ENCODE measurements at regions not wholly inside any gene's neighbourhood (a gene's known extent, or its start where the extent isn't known, plus 50 kb on each side); places are given as distances from the start of the nearest gene placed in this dataset.

DNA sequence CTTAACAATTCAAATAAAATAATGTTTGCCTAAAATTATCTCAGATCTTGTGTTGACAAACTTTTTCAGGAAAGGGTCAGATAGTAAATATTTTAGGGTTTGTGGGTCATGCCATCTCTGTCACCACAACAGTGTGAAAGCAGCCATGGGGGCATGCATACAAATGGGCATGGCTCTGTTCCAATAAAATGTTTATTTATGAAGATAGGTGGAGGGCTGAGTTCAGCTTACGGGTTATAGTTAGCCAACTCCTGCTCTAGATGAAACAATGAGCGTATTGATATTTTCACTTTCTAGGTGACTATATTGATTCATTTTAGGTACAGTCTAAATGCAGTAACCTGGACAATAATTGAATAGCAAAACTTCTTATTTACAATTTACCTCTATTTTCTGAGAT is 533.8 kb upstream of the CLINT1 start:
- DNase-seq, result no peak

DNA sequence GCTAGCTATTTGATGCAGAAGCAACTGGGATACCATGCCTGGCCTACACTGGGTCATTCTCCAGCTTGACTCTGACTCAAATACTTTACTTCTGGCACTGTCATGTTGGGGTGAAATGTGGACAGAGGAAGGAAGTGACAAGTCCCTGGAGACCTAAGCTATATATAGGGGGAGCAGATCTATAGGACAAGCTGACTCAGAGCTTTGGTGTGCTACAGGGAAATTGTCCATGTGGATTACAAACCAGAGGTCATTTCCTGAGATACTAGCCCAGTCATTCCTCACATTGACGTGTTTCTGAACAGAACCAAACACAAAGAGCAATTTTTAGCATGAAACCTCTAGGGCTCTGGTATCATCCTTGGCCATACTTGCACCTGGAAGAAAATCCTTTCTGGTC is 531.6 kb upstream of the CLINT1 start:
- DNase-seq, result no peak

DNA sequence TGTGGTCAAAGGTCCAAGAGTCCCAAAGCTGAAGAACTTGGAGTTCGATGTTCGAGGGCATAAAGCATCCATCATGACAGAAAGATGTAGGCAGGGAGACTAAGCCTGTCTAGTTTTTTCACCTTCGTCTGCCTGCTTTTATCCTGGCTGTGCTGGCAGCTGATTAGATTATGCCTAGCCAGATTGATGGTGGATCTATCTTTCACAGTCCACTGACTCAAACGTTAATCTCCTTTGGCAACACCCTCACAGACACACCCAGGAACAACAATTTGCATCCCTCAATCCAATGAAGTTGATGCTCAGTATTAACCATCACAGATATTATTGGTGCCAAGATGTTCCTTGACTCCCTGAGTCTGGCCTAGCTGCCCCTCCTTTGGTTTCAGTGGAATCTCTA is 530.8 kb upstream of the CLINT1 start:
- no peak for DNase-seq

DNA sequence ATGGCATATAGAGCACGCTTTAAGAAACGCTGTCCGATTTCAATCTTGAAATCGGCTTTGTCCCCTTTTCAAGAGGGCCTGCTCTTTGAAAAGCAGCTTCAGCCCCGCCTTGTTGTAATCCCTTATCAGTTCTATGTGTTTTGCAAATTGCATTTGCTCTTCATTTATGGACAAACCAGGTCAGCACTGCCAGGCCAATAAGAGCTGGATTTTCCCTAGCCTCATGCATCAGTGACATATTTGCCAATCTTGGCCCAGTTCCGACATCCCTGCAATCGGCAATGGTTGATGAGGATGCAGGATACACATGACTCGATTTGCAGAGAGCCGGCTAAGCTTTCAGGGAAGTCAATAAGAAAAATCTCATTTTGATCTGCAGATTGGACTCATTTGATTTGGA is 529.1 kb upstream of the CLINT1 start:
- DNase-seq, result no peak

DNA sequence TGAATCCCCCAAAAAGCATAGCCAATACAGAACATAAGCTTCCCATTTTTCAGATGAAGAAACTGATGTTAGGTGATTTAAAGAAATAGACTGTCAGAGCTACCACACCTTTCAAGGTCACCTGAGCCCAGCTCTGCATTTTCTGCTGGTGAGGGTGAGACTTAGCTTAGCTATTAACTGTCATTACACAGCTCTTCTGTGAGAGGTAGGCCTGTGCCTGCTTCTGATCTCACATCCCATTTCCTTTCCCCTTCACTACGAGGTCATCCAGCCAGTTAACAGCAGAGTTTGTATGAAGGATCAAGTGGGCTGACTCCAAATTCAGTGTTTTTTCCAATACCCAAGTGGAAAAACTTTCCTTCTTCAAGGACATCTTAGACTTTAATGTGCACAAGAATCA is 528.6 kb upstream of the CLINT1 start:
- no peak for DNase-seq

DNA sequence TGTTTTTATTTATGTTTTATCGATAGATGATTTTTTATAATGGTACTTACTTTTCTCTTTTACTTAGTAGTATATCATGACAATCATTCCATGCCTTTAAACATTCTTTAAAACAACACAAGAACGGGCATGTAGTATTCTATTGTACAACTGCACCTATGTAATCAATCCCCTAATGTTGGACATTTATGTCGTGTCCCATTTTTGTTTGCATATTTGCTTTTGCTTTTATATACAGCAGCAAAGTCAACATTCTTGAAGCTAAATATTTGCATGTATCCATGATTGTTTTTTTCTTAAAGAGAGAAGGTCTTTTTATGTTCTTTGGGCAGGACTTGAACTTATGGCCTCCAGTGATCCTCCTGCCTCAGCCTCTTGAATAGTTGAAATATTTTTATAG is 527.0 kb upstream of the CLINT1 start:
- no peak for DNase-seq

DNA sequence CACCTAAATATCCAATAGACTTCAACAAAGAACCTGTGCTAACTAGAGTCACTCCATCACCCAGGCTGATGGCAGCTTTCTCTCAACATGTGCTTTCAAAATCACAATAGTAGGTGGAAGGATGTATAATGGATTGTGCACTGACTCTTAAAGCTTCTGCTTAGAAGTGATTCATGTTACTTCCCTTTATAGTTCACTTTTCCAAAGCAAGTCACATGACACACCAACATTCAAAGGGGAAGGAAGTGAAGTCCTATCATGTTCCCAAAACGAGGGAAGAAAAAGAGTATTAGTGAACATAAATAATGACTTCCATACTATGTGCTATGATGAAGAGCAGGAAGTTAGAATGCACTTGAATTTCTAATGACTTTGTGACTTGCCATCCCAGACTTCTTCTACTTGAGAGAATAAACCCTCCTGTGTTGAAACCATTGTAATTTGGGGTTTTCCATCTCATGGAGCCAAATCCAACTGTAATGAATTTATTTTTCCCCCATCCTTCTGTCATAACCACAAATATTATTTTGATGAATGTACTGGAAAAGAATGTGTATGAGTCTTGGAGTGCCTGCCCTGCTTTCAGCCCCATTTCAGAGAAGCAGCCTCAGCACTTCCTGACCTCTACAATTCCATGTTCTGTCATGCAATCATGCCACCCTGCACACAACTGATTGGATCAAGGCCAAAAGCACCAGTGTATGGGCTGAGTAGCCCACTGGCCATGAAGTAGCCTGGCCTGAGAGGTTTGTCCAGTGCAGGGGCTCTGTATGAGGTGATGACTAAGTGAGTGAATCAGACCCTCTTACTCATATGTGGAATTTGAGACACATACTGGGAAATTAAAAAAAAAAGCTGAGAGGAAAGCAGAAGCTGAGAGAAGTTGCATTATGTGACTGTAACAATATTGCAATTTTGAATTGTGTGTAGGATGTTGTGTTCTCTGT is 525.9 kb upstream of the CLINT1 start:
- DNase-seq, result no peak

DNA sequence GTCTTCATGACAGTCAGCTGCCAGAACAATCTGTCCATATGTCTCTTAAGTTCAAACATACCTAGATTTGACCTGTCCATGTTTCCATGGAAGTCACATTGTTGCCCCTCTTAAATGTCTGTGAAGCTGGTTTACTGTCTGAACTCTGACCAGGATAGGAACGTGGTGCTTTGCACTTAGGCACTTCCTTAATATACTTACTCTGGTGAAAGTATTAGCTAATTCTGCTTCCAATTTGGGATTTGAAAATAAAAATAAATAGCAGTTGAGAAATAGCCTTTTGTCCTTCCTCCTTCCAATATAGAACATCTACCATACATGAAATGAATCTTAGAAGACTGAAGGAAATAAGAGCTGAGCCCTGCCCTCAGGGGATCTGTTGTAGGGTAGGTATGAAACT is 524.5 kb upstream of the CLINT1 start:
- DNase-seq, result no peak

DNA sequence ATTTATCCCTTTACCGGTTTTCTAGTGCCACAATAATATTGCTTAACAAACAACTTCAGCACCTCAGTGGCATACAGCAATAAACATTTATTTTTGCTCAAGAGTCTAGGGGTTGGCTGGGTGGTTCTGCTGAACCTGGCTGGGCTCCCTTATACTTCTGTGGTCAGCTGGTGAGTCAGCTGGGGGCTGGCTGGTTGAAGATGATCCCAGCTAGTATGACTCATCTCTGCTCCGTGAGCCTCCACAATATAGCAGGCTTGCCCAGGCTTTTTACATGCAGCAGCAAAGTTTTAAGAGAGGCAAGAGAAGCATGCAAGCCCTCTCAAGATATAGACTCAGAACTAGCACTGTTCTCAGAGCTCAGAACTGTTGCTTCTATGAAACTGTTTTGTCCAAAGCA is 523.5 kb upstream of the CLINT1 start:
- DNase-seq, result peak; percentile 33

DNA sequence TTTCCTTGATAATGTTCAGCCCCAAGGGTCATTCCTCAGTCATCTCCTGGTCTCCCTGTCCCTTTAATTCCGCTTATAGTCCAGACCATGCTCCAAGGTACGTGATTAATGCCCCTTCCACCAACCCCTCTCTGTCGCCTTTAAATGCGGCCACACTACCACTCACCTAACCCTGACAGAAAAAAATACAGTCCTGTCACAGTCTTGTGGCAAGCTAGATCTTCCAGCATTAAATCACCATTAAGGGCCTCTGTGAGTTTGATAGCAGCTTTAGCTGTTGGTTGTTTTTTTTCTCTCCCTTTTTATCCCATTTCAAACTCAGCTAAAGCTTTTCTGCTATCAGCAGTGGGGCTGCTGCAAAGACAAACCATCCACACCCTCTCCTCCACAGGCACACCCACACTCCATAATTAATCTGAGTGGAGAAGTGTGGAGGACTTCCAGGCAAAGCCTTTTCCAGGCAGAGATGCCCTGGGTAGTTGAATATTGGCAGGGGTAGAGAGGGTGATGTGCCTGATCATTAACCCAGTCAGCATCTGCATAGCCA is 522.7 kb upstream of the CLINT1 start:
- DNase-seq, result no peak

DNA sequence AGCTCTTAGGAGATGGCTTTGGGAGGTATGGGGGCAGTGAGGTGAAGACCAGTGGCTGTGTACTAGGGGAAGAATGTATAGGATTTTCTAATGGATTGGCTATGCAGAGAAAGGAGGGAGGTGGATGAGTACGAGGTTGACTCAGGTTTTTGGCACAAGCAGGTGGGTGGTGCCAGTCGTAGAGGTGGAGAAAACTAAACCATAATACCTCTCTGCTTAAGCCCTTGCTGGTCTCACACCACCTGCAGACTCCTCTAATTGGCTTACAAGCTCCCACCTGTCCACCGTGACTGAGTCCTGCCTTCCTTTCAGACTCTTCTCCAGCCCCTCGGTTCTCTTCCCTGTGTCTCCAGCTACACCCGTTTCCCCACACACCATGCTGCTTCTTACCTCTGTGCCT is 521.7 kb upstream of the CLINT1 start:
- DNase-seq, result no peak

DNA sequence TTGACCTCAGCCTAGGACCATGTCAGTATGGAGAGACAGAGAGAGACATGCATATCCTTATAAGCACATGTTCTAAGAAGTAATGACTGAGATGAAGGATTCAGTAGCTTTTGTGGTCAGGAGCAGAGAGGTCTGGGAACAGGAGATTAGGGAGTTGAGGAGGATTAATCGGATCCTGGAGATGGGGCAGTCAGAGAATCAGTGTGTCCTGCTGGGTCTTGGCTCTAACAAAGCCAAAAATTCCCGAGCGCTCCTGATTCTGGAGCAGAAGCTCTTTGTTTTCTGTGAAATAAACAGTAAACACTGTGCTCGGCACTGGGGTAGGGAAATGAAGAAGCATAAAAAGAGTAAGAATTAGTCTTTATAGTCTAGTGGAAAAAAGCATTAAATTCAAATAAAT is 520.0 kb upstream of the CLINT1 start:
- no peak for DNase-seq

DNA sequence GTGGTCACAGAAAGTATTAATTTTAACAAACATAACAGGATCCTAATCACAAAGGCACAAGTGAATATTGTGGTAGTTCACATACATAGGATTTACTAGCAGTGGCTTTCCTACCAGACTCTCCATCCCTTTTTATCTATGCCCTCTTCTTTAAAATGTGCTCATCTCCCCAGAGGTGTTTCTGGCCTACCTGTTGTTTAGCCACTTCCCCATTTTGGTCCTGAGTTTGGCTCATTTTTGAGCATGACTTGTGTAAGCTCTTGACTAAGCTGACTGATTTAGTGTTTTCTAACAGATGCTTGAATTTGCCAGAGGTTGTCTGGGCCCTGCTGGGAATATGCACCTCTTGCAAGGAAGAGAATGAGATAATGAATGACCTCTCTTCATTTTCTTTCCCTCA is 517.7 kb upstream of the CLINT1 start:
- no peak for DNase-seq

DNA sequence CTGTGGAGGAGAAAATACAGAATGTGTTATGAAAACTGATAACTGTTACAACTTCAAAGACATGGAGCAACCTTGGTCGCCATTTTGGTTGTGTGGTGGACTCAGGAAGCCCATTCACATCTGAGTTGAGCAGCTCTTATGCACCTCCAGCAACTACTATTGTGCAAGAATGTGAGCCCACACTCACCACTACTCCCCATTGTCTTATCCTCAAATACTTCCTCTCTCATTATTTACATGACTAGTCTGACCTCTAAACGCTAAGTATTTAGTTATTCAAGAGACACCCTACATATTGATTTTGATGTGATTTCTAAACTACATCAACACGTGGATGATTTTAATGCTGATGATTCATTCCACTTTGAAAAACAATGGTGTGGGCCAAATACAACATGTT is 516.6 kb upstream of the CLINT1 start:
- DNase-seq, result no peak

DNA sequence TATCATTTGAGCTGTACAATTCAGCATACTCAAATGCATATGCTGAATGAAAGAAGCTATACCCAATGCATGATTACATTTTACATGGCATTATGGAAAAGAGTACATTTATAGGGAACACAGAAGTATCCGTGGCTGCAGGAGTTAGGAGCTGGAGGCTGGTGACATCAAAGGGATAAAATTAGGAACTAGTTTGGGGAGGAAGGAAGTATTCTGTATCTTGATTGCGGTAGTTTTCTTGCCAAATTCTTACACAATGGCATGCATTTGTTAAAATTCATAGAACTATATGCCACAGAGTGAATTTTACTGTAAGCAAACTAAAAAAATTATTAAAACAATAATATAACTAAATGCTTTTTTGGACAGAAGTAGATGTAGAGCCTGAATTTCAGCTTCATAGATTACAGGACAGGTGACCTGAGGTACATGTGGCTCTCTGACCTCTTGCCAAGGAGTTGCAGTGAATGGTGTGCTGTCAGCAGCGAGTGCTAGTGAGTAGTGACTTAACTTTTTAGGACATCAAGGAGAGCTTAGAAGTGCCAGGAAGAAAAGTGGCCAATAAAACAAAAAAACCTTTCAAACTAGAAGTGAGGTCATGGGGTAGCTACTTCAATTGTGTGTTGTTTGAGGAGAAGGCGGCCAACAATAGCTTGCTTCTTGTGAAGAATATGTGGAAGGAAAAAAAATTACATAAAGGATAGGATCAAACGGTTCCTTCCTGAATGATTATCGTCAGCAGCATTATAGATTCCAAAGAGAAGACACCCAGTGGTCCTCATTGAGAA is 514.9 kb upstream of the CLINT1 start:
- no peak for DNase-seq

DNA sequence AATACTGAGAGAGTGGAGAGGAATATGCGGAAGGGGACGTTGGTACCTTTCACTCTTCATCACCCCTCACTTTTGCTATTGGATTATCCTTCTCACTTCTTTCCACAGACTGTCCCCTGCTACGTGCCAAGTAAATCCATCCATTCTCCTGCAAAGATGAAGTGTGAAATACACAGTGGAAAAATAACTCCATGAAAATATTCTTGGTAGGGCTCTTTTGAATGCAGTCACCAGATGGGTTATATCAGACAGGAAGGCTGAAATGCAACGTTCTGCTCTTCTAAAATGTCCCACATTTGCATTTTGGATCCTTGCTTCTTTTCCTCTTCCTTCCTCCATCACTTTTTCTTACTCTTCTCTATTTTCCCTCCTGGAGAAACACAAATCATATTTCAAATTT is 510.3 kb upstream of the CLINT1 start:
- no peak for DNase-seq

DNA sequence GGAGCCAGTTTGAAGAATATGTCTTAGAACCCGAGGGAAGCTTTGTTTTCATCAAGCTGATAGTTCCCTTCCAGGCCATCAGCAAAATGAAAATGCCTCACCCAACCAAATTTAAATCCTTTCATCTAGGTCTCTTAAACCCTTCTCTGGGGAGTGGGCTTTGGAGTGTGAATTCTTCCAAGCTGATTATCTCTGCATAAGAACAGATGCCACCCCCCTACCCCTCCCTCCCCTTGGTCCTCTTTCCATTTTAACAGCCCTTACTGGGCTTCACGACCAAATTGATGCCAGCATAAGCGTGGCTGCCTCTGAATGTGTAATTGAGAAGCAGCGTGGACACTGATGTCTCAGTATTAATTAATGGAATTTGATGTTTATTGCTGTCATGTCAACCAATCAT is 509.7 kb upstream of the CLINT1 start:
- DNase-seq, result no peak

DNA sequence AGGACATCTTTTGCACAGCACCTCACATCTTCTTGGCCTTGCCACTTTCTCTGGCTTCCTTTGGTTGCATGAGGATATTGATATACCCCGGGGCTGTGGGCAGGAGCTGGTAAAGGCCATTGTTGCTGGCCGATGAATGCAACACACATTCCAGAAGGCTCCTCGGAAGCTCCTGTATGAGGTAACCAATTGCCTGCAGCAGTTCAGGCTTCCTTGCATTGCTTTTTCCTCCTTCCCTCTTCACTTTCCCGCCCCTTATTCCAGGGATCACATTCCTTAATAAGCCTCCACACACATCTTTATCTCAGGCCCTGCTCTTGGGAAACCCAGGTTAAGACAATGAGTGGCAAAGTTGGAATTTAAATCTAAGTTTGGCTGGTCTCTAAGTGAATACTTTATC is 505.4 kb upstream of the CLINT1 start:
- DNase-seq, result no peak

DNA sequence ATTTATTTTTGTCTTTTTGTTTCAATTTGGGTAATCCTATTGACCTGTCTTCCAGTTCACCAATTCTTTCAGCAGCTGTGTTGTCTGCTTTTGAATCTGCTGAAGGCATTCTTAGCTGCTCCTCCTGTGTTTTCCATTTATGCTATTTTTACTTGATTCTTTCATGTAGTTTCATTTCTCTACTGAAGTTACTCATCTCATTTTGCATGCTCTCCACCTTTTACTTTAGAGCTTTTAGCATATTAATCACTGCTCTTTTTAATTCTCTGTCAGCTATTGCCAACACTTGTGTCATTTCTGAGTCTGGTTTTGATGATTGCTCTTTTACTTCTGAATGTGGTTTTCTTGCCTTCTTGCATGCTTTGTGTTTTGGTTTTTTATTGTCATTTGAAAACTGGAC is 496.0 kb upstream of the CLINT1 start:
- DNase-seq, result no peak

DNA sequence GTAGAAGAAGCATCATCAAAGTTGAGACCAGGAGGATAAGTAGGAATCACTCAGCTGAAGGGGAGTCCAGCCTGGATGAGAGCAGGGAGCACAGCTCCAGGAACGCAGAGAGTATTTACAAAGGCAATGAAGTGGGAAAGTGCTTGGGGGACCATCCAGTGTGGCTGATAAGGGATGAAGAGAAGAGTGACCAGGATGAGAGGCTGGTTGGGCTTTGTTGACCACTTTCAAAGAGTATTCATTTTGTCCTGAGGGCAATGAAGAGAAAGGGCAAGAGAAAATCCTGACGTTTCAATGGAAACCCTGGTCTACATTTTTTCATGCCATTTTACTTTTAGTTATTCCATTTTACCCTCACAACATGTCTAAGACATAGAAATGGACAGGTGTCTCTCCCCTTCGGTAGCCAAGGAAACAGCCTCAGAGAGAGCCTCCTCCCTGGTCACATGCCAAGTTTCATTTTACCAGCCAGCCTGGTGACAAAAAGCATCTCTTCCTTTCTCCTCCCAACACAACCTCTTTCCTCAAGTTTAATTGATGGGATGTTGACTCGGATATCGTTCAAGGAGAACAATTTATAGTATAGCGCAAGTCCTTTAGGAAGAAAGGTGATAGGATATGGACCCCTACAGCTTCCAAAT is 492.7 kb upstream of the CLINT1 start:
- DNase-seq, result peak; percentile 36

DNA sequence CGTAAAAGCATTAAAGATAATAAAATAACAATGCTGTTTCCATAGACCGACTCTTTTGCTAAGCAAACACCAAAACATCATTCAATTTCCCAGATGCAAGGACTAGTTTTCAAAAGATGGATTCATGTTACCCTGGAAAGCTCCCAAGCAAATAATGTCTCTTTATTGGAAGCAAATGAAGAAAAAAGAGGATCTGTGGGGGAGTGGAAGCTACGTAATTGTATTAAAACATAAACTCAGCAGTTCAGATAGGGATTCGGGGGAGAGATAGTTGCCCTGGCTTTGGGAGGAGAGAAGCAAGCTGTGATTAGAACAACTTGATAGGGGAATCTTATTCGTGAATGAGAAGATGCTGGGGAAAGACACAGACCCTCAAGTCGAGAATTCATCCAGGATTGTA is 491.0 kb upstream of the CLINT1 start:
- no peak for DNase-seq

DNA sequence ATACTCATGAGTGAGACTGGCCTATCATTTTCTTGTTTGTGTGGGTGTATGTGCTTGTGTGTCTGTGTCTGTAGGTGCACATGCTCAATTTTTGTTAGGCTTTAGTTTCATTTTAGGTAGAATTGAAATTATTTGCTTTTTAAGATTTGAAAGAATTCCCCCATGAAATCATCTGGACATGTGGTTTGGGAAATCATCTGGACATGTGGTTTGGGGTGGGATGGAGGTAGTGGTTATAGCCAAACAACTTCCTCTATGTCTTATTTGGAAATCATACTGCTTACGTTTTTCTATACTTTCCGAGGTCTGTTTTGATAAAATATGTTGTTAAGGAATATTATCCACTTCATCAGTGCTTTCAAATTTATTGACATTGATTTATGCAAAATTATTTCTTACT is 485.4 kb upstream of the CLINT1 start:
- no peak for DNase-seq

DNA sequence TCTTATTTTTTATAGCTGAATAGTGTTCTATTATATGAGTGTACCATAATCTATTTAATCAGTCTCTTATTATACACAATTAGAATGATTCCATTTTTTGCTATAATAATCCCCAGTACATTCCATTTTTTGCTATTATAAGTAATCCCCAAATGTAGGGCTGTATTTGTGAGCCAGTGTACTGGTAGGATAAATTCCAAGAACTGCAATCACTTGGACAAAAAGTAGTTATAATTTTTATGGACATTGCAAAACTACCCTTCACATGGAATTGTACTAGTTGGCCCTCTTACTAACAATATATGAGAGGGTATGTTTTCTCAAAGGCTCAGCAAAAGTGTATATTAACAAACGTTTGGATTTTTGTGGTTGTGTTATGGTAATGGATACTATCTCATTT is 481.7 kb upstream of the CLINT1 start:
- no peak for DNase-seq

DNA sequence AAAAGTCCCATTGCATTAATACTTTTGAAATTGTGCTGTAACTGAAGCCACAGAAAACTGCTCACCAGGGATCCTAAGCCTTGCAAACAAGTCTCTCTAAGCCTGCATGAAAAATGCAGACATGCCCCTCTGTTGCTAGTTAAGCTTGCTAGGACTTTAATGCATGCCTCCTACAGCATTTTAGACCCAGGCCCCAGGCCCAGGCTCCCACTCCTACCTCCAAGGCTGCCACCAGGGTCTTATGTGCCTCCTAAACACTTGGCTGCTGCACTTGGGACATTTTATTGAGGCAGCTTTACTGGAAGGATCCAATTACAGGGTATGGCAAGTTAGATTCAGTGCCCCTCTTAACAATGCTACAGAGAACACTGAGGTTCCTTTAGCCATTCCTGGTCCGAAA is 467.3 kb upstream of the CLINT1 start:
- DNase-seq, result no peak

All from RPMI8226 (cell line).